AG10803 (cell line): ENCODE measurements at regions not wholly inside any gene's neighbourhood (a gene's known extent, or its start where the extent isn't known, plus 50 kb on each side); places are given as distances from the start of the nearest gene placed in this dataset.

Source experiments
- DNase-seq: peaks from one replicate; pipeline ENCODE4 v3.0.0; 2010; ENCODE audit warnings: low read depth
- H3K4me3 ChIP-seq: 2 replicates; pipeline ENCODE4 v1.5.1; 2011; ENCODE audit warnings: mild to moderate bottlenecking, low read length, control low read depth
- TF ChIP-seq, protein P1 (sequence below): conservative IDR thresholded peaks from 2 replicates; pipeline ENCODE4 v1.5.1; 2011; ENCODE audit warnings: mild to moderate bottlenecking, low read length, control low read depth, inconsistent platforms

DNA sequence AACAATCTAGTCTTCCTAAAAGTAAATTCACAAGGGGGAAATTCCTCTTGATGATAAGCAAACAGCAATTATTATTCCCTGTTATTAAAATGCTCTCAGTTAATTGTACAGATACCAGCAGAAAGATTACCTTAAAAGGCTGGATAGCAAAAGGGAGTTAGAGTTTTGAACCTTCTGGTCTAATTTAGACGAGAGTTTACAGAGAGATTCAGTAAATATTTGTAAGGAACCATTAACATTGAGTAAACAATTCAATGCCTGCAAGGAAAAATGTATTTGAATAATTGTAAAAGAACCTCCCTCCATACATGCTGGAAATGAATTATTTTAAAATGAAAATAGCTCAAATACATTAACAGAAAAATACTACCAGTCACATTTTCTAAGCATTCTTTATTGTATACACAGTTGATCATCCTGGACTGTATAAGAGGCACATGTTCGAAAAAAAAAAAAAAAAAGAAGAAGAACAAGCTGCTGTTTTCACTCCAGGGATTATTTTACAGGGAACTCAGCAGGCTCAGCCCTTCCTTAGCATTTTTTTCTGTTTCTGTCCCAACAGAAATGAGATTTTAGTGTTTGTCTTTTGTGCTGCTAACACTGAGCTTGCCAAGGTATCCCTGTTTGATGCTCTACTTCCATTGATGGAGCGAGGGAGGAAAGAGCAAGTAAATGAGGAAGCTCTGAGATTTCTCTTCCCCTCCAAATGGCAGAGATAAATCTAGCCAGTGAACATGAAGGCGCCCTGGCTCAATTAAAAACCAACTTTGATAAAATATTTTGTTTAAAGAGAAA is 141.1 kb downstream of the ENC1 start:
- H3K4me3 ChIP-seq, result no peak overlapping the region
- TF ChIP-seq, protein P1, sequence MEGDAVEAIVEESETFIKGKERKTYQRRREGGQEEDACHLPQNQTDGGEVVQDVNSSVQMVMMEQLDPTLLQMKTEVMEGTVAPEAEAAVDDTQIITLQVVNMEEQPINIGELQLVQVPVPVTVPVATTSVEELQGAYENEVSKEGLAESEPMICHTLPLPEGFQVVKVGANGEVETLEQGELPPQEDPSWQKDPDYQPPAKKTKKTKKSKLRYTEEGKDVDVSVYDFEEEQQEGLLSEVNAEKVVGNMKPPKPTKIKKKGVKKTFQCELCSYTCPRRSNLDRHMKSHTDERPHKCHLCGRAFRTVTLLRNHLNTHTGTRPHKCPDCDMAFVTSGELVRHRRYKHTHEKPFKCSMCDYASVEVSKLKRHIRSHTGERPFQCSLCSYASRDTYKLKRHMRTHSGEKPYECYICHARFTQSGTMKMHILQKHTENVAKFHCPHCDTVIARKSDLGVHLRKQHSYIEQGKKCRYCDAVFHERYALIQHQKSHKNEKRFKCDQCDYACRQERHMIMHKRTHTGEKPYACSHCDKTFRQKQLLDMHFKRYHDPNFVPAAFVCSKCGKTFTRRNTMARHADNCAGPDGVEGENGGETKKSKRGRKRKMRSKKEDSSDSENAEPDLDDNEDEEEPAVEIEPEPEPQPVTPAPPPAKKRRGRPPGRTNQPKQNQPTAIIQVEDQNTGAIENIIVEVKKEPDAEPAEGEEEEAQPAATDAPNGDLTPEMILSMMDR, result no peak
- DNase-seq, result no peak

DNA sequence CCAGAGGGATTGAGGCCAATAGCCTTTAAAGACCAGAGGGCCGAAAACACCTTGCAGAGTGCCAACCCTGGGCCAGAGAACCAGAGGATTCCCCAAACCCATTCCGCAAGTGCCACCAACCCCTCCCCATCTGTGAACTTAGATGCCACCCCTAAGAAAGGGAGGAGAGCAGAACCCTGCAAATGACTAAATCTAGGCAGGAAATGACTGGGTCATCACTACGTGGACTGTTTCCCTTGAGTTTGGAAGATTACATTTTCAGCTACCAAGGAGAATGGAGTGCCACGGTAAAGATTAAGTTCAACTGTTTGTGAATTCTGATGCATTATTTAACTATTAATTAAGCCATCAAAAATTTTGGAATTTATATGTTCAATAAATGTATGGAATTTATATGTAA is 142.8 kb downstream of the ENC1 start:
- no peak for DNase-seq
- TF ChIP-seq, protein P1, result no peak
- H3K4me3 ChIP-seq, result no peak overlapping the region

DNA sequence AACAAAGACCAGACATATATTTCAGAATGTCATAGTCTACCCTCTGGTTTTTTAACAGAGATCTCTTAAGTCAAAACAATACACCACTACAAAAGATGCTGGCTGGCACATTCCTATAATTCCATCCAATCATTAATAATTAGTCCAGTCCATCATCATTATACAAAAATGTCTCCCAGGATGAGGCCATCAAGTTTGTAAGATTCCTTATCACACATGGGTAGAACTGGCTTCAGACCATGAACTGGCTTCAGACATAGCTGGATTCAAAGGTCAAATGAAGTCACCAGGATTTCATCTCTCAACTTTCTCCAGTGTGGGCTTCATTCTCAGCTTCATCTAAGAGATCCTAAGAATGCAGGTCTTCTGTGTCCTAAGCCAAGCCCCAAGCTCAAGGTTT is 147.1 kb downstream of the ENC1 start:
- TF ChIP-seq, protein P1, result no peak
- no peak overlapping the region for H3K4me3 ChIP-seq

DNA sequence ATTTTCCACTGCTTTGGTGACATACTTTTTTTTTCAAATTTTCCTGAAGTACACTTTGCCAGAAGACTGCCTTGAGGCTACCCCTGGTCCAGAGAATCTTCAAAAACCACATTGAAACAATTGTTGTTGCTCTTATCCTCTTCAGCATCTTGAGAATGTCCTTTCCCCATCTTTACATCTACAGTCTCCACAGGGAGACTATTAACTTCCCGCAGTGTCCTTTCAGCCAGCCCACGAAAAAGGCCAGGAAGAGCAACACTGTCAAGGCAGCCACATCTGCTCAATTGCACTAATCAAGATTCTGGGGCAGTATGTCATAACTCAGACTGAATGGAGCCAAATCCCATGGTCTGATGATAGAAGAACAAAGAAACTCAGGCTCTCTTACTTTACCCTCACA is 148.3 kb downstream of the ENC1 start:
- TF ChIP-seq, protein P1, result no peak

More for the DNA sequence above, 147.1 kb downstream of the ENC1 start:
- peak; percentile 31 for DNase-seq

DNA sequence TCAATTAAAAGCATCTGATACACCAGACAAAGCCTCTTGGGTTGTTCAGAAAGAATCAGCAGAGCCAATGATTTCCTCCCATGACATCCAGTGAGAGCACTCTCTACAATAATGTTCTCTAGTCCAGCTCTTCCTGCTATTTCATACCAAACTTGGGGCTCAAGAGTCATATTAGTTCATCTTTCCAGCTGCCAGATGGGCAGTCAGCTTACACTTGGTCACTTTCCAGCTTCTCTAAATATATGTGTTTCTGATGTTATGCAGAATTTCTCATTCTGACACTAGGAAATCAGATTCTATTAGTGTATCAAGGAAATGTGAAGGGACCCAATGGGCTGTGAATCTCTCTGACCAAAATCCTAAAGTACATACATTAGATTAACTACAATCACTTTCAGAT is 148.9 kb downstream of the ENC1 start:
- H3K4me3 ChIP-seq, result no peak overlapping the region
- TF ChIP-seq, protein P1, result no peak
- DNase-seq, result peak; percentile 8

More for the DNA sequence above, 148.3 kb downstream of the ENC1 start:
- DNase-seq, result peak; percentile 27
- H3K4me3 ChIP-seq, result no peak overlapping the region

DNA sequence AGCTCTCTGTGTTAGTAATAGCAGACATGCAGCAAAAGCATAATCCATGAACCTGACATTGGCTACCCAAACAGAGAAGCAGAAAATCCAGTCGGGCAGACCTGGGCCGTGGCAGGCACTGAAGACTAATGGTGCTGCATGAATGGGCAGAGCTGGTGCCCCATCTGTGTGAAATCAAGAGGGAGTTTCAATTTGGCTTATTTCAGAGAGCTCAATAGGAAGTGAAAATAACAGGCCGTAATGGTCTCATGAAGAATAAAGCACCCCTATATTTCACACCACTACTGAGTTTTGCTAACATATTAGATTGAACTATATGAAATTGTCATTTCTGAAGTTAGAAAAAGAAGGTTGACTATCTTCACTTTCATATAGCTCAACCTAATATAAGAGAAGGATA is 149.7 kb downstream of the ENC1 start:
- H3K4me3 ChIP-seq, result no peak overlapping the region
- no peak for DNase-seq
- TF ChIP-seq, protein P1, result no peak

DNA sequence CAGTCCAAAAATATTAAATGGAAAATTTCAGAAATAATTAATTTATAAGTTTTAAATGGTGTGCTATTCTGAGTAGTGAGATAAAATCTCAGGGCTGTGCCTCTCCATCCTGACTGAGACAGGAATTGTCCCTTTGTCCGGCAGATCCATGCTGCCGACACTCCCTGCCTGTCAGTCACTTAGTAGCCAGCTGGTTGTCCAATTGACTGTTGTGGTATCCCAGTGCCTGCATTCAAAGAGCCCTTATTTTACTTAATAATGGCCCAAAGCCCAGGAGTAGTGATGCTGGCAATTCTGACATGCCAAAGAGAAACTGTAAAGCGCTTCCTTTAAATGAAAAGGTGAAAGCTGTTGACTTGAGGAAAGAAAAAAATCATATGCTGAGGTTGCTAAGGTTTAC is 157.5 kb downstream of the ENC1 start:
- TF ChIP-seq, protein P1, result no peak
- H3K4me3 ChIP-seq, result no peak overlapping the region
- no peak for DNase-seq
